Osteocyte (in vitro differentiated cells): ENCODE measurements at regions not wholly inside any gene's neighbourhood (a gene's known extent, or its start where the extent isn't known, plus 50 kb on each side); places are given as distances from the start of the nearest gene placed in this dataset.

Experiments
- DNase-seq: peaks from one replicate; pipeline ENCODE4 v3.0.0; 2021; ENCODE audit warnings: mixed read lengths; ENCODE audit not compliant: unreplicated experiment; ENCODE audit errors: extremely low spot score
- H3K27ac Mint-ChIP-seq: one replicate; pipeline ENCODE4 v1.8.0; 2021; ENCODE audit warnings: mild to moderate bottlenecking, mixed read lengths; ENCODE audit not compliant: unreplicated experiment
- H3K27me3 Mint-ChIP-seq: one replicate; pipeline ENCODE4 v1.8.0; 2021; ENCODE audit warnings: mixed read lengths; ENCODE audit not compliant: unreplicated experiment
- H3K36me3 Mint-ChIP-seq: one replicate; pipeline ENCODE4 v1.8.0; 2021; ENCODE audit warnings: mixed read lengths; ENCODE audit not compliant: unreplicated experiment
- H3K4me1 Mint-ChIP-seq: one replicate; pipeline ENCODE4 v1.8.0; 2021; ENCODE audit warnings: mixed read lengths; ENCODE audit not compliant: unreplicated experiment
- H3K4me3 Mint-ChIP-seq: one replicate; pipeline ENCODE4 v1.8.0; 2021; ENCODE audit warnings: mild to moderate bottlenecking, moderate library complexity, mixed read lengths; ENCODE audit not compliant: unreplicated experiment
- H3K9me3 Mint-ChIP-seq: one replicate; pipeline ENCODE4 v1.8.0; 2021; ENCODE audit warnings: mixed read lengths; ENCODE audit not compliant: unreplicated experiment
- CTCF ChIP-seq: fragments of 200-600 bp; sonication (generic); IDR thresholded peaks from 2 replicates; pipeline ENCODE4 v1.5.0; 2021; ENCODE audit warnings: antibody characterized with exemption, mild to moderate bottlenecking, moderate library complexity

GRCh38 chrX:91137883-91138282 is 296.8 kb upstream of the PABPC5 start:
- no peak overlapping the region for H3K4me3 Mint-ChIP-seq
- peaks cover 41% of the 10 kb centered on the region for H3K9me3 Mint-ChIP-seq
- TF ChIP-seq CTCF: no peak
- no peaks in the 10 kb centered on the region for H3K27me3 Mint-ChIP-seq
- DNase-seq: no peak
- H3K27ac Mint-ChIP-seq: no peak overlapping the region
- no peaks in the 10 kb centered on the region for H3K4me1 Mint-ChIP-seq
- no peaks in the 10 kb centered on the region for H3K36me3 Mint-ChIP-seq
